ENCODE measurements at regions not wholly inside any gene's neighbourhood (a gene's known extent, or its start where the extent isn't known, plus 50 kb on each side); places are given as distances from the start of the nearest gene placed in this dataset.

- TF ChIP-seq CTCF (conservative IDR thresholded peaks at IDR 0.05; ENCODE audit: low read depth, low read length) (no peak), EZH2 (IDR thresholded peaks at IDR 0.05; ENCODE audit: low read length, unreplicated experiment) (no peak), EZH2phosphoT487 (IDR thresholded peaks at IDR 0.05; ENCODE audit: borderline replicate concordance, low read length) (no peak)
Observed at GRCh38 chr4:26044983-26045382, 131.0 kb downstream of the SMIM20 start.

All from PC-3 (cell line).